HCT116 (cell line): ENCODE measurements at regions not wholly inside any gene's neighbourhood (a gene's known extent, or its start where the extent isn't known, plus 50 kb on each side); places are given as distances from the start of the nearest gene placed in this dataset.

Experiments
- ATAC-seq: fragments of 200-7000 bp; cut with Tn5 transposase; 2 replicates; pipeline ENCODE4 v1.9.1; 2020; ENCODE audit warnings: mild to moderate bottlenecking, moderate library complexity
- BruUV-seq: library from RNA; stranded (reverse); fragments of 400-500 nt; replicated peaks from 2 replicates; lab custom pipeline; 2021; lab: Mats Ljungman, UMichigan
- CTCF ChIA-PET: fragments of 300-600 bp; sonication (Branson Sonifier 250); formaldehyde crosslinking; loops from one replicate; lab custom pipeline; 2021; ENCODE audit warnings: antibody characterized with exemption; lab: Charles Lee
- POLR2A ChIA-PET: fragments of 300-600, 350-600 bp; sonication (Branson Sonifier 250); formaldehyde crosslinking; loops from one replicate; lab custom pipeline; 2021; ENCODE audit warnings: antibody characterized with exemption; lab: Charles Lee
- RAD21 ChIA-PET, 2 experiments: fragments of 300-600 bp; sonication (Branson Sonifier 250); formaldehyde crosslinking; loops; one replicate each; lab custom pipeline; 2023; ENCODE audit warnings: low total read pairs in 2 of 2; ENCODE audit not compliant: uncharacterized antibody in 2 of 2, unreplicated experiment in 2 of 2, low non-redundant PET in 1 of 2; lab: Charles Lee
- DNase-seq: peaks from one replicate; pipeline ENCODE4 v3.0.0-alpha.2; 2010; ENCODE audit warnings: low read depth, low spot score
- H2AFZ ChIP-seq: fragments of 200-600 bp; shearing (Covaris generic), sonication (generic); 2 replicates; pipeline ENCODE4 v1.6.1; 2017; ENCODE audit warnings: low read depth, mixed run types, mixed read lengths, antibody characterized with exemption, low read length; ENCODE audit not compliant: poor library complexity, severe bottlenecking
- H3K27ac ChIP-seq: 2 replicates; pipeline ENCODE4 v1.5.1; 2012; ENCODE audit warnings: low read depth, low read length
- H3K27me3 ChIP-seq: fragments of 200-600 bp; sonication (generic); 2 replicates; pipeline ENCODE4 v1.6.1; 2016; ENCODE audit warnings: mixed run types, low read length, mixed read lengths; ENCODE audit not compliant: insufficient read depth
- H3K36me3 ChIP-seq, 2 experiments: fragments of 200-500 bp in 1 of 2; fragments of 200-600 bp in 1 of 2; sonication (Bioruptor generic) in 1 of 2; sonication (generic) in 1 of 2; 2 replicates each; pipeline versions ENCODE4 v1.5.1 to v1.6.1; 2014 to 2016; ENCODE audit warnings: low read length in 2 of 2, inconsistent platforms in 1 of 2, mixed read lengths in 1 of 2, mixed run types in 1 of 2; ENCODE audit not compliant: insufficient read depth in 2 of 2, control insufficient read depth in 1 of 2
- H3K4me1 ChIP-seq, 2 experiments: fragments of 200-600 bp in 1 of 2; sonication (generic) in 1 of 2; 2 replicates each; pipeline versions ENCODE4 v1.5.1 to v1.6.1; 2012 to 2017; ENCODE audit warnings: low read length in 2 of 2, inconsistent platforms in 1 of 2, mild to moderate bottlenecking in 1 of 2, mixed read lengths in 1 of 2, mixed run types in 1 of 2, moderate library complexity in 1 of 2; ENCODE audit not compliant: insufficient read depth in 2 of 2, control insufficient read depth in 1 of 2
- H3K4me2 ChIP-seq: fragments of 200-600 bp; sonication (generic); 2 replicates; pipeline ENCODE4 v1.6.1; 2017; ENCODE audit warnings: mixed run types, low read length, mixed read lengths
- H3K4me3 ChIP-seq, 2 experiments: fragments of 200-600 bp in 1 of 2; sonication (generic) in 1 of 2; replicated peaks in 1 of 2; 2 replicates each; pipeline ENCODE4 v1.5.1; 2011 to 2016; ENCODE audit warnings: low read length in 2 of 2, control low read depth in 1 of 2, low read depth in 1 of 2, mild to moderate bottlenecking in 1 of 2, mixed read lengths in 1 of 2, mixed run types in 1 of 2
- H3K79me2 ChIP-seq: fragments of 200-600 bp; sonication (generic); 2 replicates; pipeline ENCODE4 v1.6.1; 2017; ENCODE audit warnings: mild to moderate bottlenecking, mixed run types, low read length, moderate library complexity, mixed read lengths; ENCODE audit not compliant: insufficient read depth
- H3K9ac ChIP-seq: fragments of 200-600 bp; sonication (generic); 2 replicates; pipeline ENCODE4 v1.6.1; 2016; ENCODE audit warnings: low read length, mixed read lengths
- H3K9me2 ChIP-seq: fragments of 200-600 bp; sonication (generic), shearing (Covaris generic); 2 replicates; pipeline ENCODE4 v1.6.1; 2017; ENCODE audit warnings: mixed run types, mild to moderate bottlenecking, moderate library complexity; ENCODE audit not compliant: insufficient read depth
- H3K9me3 ChIP-seq, 2 experiments: fragments of 200-500 bp in 1 of 2; fragments of 200-600 bp in 1 of 2; sonication (Bioruptor generic) in 1 of 2; sonication (generic) in 1 of 2; 2 replicates each; pipeline ENCODE4 v1.6.1; 2014 to 2017; ENCODE audit warnings: low read length in 2 of 2, mixed read lengths in 2 of 2, inconsistent platforms in 1 of 2, low read depth in 1 of 2, mild to moderate bottlenecking in 1 of 2, mixed run types in 1 of 2, moderate library complexity in 1 of 2; ENCODE audit not compliant: control insufficient read depth in 1 of 2, insufficient read depth in 1 of 2
- H4K20me1 ChIP-seq: fragments of 200-600 bp; sonication (generic), shearing (Covaris generic); 2 replicates; pipeline ENCODE4 v1.6.1; 2017; ENCODE audit warnings: mixed run types, mild to moderate bottlenecking, moderate library complexity; ENCODE audit not compliant: insufficient read depth
- ELF1 ChIP-seq: IDR thresholded peaks from 2 replicates; pipeline ENCODE4 v1.6.1; 2012; ENCODE audit warnings: low read depth, borderline replicate concordance
- POLR2A ChIP-seq: IDR thresholded peaks from 2 replicates; pipeline ENCODE4 v1.7.0; 2011; ENCODE audit warnings: borderline replicate concordance; ENCODE audit not compliant: insufficient read depth, insufficient read length; ENCODE audit errors: extremely low read depth
- ZNF274 ChIP-seq: fragments of 200-500 bp; sonication (Bioruptor generic); IDR thresholded peaks from 2 replicates; pipeline ENCODE4 v1.6.1; 2014; ENCODE audit warnings: mild to moderate bottlenecking, low read depth, low read length, inconsistent platforms
- intact Hi-C: fragments of 100-400 bp; cut with micrococcal nuclease; formaldehyde crosslinking; loops from 2 replicates; pipeline ENCODE4 v1.10.0; 2022
- TF ChIP-seq, protein P1 (sequence below), 3 experiments: fragments of 200-600 bp in 1 of 3; sonication (generic) in 1 of 3; IDR thresholded peaks in 2 of 3; conservative IDR thresholded peaks in 1 of 3; 2 replicates each; pipeline ENCODE4 v1.5.1; 2012 to 2017; ENCODE audit warnings: low read depth in 2 of 3, low read length in 2 of 3, antibody characterized with exemption in 1 of 3, borderline replicate concordance in 1 of 3, control low read depth in 1 of 3, mild to moderate bottlenecking in 1 of 3, mixed read lengths in 1 of 3, mixed run types in 1 of 3, moderate library complexity in 1 of 3; ENCODE audit not compliant: insufficient read depth in 1 of 3
- TF ChIP-seq, protein P2 (sequence below): IDR thresholded peaks from 2 replicates; pipeline ENCODE4 v1.6.1; 2012

DNA sequence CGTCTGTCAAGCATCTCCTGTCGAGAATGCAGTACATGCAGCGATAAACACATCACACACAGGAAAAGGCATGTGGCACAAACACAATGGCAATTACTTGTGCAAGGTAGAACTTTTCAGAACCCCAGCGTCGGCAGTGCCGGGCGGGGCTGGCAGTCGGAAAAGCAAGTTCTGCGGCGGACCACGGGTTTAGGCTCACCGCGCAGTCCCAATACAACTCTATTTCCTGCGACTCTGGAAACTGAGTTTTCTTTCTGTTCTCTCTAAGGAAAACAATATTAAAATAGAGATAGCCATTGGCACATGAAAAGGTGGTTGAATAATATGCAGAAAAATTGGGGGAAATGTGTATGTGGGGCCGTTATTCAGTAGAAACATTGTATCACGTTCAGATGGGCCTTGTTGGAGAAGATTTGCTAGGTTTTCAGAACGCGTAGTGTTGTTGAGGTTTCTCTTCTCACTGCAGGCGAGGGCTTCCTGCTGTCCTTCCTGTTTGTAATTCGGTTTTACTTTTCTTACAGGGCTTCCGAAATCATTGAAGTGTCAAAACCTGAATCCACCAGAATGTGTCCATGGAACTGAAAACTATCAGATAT, 369.5 kb downstream of the THBS2 start (continued):
- TF ChIP-seq, protein P1, sequence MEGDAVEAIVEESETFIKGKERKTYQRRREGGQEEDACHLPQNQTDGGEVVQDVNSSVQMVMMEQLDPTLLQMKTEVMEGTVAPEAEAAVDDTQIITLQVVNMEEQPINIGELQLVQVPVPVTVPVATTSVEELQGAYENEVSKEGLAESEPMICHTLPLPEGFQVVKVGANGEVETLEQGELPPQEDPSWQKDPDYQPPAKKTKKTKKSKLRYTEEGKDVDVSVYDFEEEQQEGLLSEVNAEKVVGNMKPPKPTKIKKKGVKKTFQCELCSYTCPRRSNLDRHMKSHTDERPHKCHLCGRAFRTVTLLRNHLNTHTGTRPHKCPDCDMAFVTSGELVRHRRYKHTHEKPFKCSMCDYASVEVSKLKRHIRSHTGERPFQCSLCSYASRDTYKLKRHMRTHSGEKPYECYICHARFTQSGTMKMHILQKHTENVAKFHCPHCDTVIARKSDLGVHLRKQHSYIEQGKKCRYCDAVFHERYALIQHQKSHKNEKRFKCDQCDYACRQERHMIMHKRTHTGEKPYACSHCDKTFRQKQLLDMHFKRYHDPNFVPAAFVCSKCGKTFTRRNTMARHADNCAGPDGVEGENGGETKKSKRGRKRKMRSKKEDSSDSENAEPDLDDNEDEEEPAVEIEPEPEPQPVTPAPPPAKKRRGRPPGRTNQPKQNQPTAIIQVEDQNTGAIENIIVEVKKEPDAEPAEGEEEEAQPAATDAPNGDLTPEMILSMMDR (IDR thresholded peaks at IDR 0.05 in 2 of 3, conservative IDR thresholded peaks at IDR 0.05 in 1 of 3; ENCODE audit: borderline replicate concordance in 1 of 3, insufficient read depth in 1 of 3, low read depth in 2 of 3, low read length in 2 of 3): no peak
- TF ChIP-seq, protein P2, sequence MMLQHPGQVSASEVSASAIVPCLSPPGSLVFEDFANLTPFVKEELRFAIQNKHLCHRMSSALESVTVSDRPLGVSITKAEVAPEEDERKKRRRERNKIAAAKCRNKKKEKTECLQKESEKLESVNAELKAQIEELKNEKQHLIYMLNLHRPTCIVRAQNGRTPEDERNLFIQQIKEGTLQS: no peak
- TF ChIP-seq POLR2A: no peak
- TF ChIP-seq ELF1: no peak

DNA sequence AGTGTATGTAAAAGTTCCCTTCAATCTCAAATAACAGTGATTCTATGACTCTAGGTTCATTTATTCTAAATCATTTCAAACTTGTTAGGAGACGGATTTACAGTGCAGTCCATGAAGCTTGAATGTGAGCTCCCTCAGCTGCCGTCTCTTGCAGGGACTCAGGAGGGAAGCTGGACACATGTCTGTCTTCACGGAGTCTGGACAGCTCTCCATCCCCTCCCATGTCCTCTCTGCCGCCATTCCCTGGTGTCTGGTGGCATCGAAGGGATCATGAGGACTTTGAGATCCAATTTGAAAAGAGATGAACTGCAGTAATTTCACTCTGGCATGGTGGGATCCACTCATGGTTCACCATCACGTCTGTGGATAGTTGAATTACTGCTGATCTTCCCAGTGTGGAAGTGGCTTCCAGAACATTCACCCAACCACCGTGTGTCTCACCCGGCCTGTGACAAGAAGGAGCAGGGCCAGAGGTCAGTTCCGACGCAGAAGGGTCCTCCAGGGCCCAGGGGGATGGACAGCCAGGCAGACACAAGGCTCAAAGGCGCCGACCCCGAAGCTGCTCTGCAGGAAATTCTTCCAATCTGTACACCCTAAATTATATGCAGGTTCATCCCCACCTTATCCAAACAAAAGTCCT, 370.1 kb downstream of the THBS2 start:
- H3K27ac ChIP-seq: no peak overlapping the region
- no peaks in the 10 kb centered on the region for H3K36me3 ChIP-seq
- no peak for DNase-seq
- no TSS peak for BruUV-seq
- intact Hi-C loops: loop anchor here (1.0 to 10.0 kb wide), 4 partner anchors 266 to 733 kb away; no protein-coding TSS in a partner anchor
- RAD21 ChIA-PET: no interaction called here
- CTCF ChIA-PET: interaction anchor here (1.0 kb wide), 1 partner anchor 513 kb away, joined by 3 read pairs; no protein-coding TSS in a partner anchor
- H3K9me3 ChIP-seq: no peaks in the 10 kb centered on the region
- no peak overlapping the region for H2AFZ ChIP-seq
- no peak overlapping the region for H3K4me3 ChIP-seq
- no peak overlapping the region for H3K9ac ChIP-seq
- peaks cover 8% of the 10 kb centered on the region; the same call in 1 of the 2 replicates for H3K27me3 ChIP-seq
- H3K4me1 ChIP-seq: 0 out of 4 replicates have a peak, but pooled peaks cover 0 to 3% of the 10 kb centered on the region in 2 experiments
- no peak for ATAC-seq
- H3K79me2 ChIP-seq: no peaks in the 10 kb centered on the region
- H3K4me2 ChIP-seq: no peak overlapping the region
- no peaks in the 10 kb centered on the region for H4K20me1 ChIP-seq
- POLR2A ChIA-PET: no interaction called here
- no peaks in the 10 kb centered on the region for H3K9me2 ChIP-seq
- TF ChIP-seq POLR2A: no peak
- TF ChIP-seq ZNF274: no peak
